H9 (cell line): ENCODE measurements at regions not wholly inside any gene's neighbourhood (a gene's known extent, or its start where the extent isn't known, plus 50 kb on each side); places are given as distances from the start of the nearest gene placed in this dataset.

ENCODE experiments used
- DNase-seq: peaks from one replicate; pipeline ENCODE4 v3.0.0-alpha.2; 2017
- H2AFZ ChIP-seq: one replicate; pipeline ENCODE4 v1.6.1; 2013; ENCODE audit warnings: mild to moderate bottlenecking, low read length, control low read depth, moderate library complexity
- H2AK5ac ChIP-seq: 2 replicates; pipeline ENCODE4 v1.6.1; 2013; ENCODE audit warnings: low read length, control low read depth, mixed read lengths; ENCODE audit not compliant: insufficient read length
- H2BK120ac ChIP-seq: one replicate; pipeline ENCODE4 v1.6.1; 2013; ENCODE audit warnings: low read depth, mild to moderate bottlenecking, low read length, control low read depth, inconsistent platforms; ENCODE audit not compliant: poor library complexity, severe bottlenecking
- H2BK12ac ChIP-seq: 2 replicates; pipeline ENCODE4 v1.6.1; 2013; ENCODE audit warnings: low read length, control low read depth, mixed read lengths, low read depth; ENCODE audit not compliant: insufficient read length
- H2BK15ac ChIP-seq: 2 replicates; pipeline ENCODE4 v1.6.1; 2013; ENCODE audit warnings: low read depth, low read length, control low read depth
- H2BK20ac ChIP-seq: one replicate; pipeline ENCODE4 v1.6.1; 2013; ENCODE audit warnings: low read depth, mild to moderate bottlenecking, low read length, control low read depth, inconsistent platforms; ENCODE audit not compliant: poor library complexity, severe bottlenecking
- H2BK5ac ChIP-seq: 2 replicates; pipeline ENCODE4 v1.6.1; 2013; ENCODE audit warnings: low read length, control low read depth, mixed read lengths; ENCODE audit not compliant: insufficient read length
- H3K14ac ChIP-seq: 2 replicates; pipeline ENCODE4 v1.6.1; 2013; ENCODE audit warnings: low read length, control low read depth; ENCODE audit not compliant: insufficient read depth
- H3K18ac ChIP-seq: 2 replicates; pipeline ENCODE4 v1.6.1; 2013; ENCODE audit warnings: low read depth, mild to moderate bottlenecking, mixed read lengths, low read length, control low read depth; ENCODE audit not compliant: insufficient read length
- H3K23ac ChIP-seq: 2 replicates; pipeline ENCODE4 v1.6.1; 2013; ENCODE audit warnings: low read length, control low read depth, mixed read lengths, low read depth; ENCODE audit not compliant: insufficient read length
- H3K23me2 ChIP-seq: 2 replicates; pipeline ENCODE4 v1.6.1; 2013; ENCODE audit warnings: low read depth, mild to moderate bottlenecking, mixed read lengths, low read length, control low read depth; ENCODE audit not compliant: insufficient read length, poor library complexity, severe bottlenecking
- H3K27ac ChIP-seq: 2 replicates; pipeline ENCODE4 v1.5.1; 2013; ENCODE audit warnings: low read length, control low read depth, mixed read lengths, low read depth; ENCODE audit not compliant: insufficient read length
- H3K27me3 ChIP-seq: 2 replicates; pipeline ENCODE4 v1.6.1; 2013; ENCODE audit warnings: low read length, control low read depth, inconsistent platforms; ENCODE audit not compliant: insufficient read depth
- H3K4ac ChIP-seq: 2 replicates; pipeline ENCODE4 v1.6.1; 2013; ENCODE audit warnings: low read depth, mild to moderate bottlenecking, control low read depth, inconsistent platforms, low read length, moderate library complexity
- H3K4me1 ChIP-seq: 2 replicates; pipeline ENCODE4 v1.6.1; 2013; ENCODE audit warnings: low read length, control low read depth, inconsistent platforms; ENCODE audit not compliant: insufficient read depth
- H3K4me2 ChIP-seq: 2 replicates; pipeline ENCODE4 v1.6.1; 2013; ENCODE audit warnings: low read length, control low read depth, mixed read lengths; ENCODE audit not compliant: insufficient read length, insufficient read depth
- H3K56ac ChIP-seq: 2 replicates; pipeline ENCODE4 v1.6.1; 2013; ENCODE audit warnings: low read depth, mild to moderate bottlenecking, mixed read lengths, low read length, control low read depth; ENCODE audit not compliant: insufficient read length
- H3K79me1 ChIP-seq: 2 replicates; pipeline ENCODE4 v1.6.1; 2013; ENCODE audit warnings: low read depth, mild to moderate bottlenecking, moderate library complexity, low read length, control low read depth, inconsistent platforms; ENCODE audit not compliant: insufficient read depth, poor library complexity, severe bottlenecking
- H3K79me2 ChIP-seq: 2 replicates; pipeline ENCODE4 v1.6.1; 2013; ENCODE audit warnings: low read length, control low read depth, inconsistent platforms; ENCODE audit not compliant: insufficient read depth
- H3K9ac ChIP-seq: 2 replicates; pipeline ENCODE4 v1.6.1; 2013; ENCODE audit warnings: low read length, control low read depth, mixed read lengths; ENCODE audit not compliant: insufficient read length; ENCODE audit errors: extremely low read depth
- H3K9me3 ChIP-seq: one replicate; pipeline ENCODE4 v1.6.1; 2013; ENCODE audit warnings: low read depth, low read length, inconsistent platforms; ENCODE audit not compliant: control insufficient read depth
- H3T11ph ChIP-seq: one replicate; pipeline ENCODE4 v1.6.1; 2013; ENCODE audit warnings: mild to moderate bottlenecking, low read length, control low read depth, inconsistent platforms
- H4K20me1 ChIP-seq: one replicate; pipeline ENCODE4 v1.6.1; 2013; ENCODE audit not compliant: control insufficient read depth, insufficient read length, insufficient read depth
- H4K5ac ChIP-seq: 2 replicates; pipeline ENCODE4 v1.6.1; 2013; ENCODE audit warnings: low read depth, mild to moderate bottlenecking, mixed read lengths, low read length, control low read depth; ENCODE audit not compliant: insufficient read length
- H4K8ac ChIP-seq: replicated peaks from 2 replicates; pipeline ENCODE4 v1.6.1; 2013; ENCODE audit warnings: low read length, control low read depth, mixed read lengths, low read depth; ENCODE audit not compliant: insufficient read length
- H4K91ac ChIP-seq: 2 replicates; pipeline ENCODE4 v1.6.1; 2013; ENCODE audit warnings: low read depth, mild to moderate bottlenecking, moderate library complexity, mixed read lengths, low read length, control low read depth; ENCODE audit not compliant: insufficient read length
- H3K27ac Mint-ChIP-seq, 3 experiments: 2 replicates in 2 of 3; 3 replicates in 1 of 3; pipeline ENCODE4 v1.8.0; 2020 to 2021; ENCODE audit warnings: mixed read lengths in 3 of 3, mild to moderate bottlenecking in 1 of 3, moderate library complexity in 1 of 3
- H3K27me3 Mint-ChIP-seq: 2 replicates; pipeline ENCODE4 v1.8.0; 2021; ENCODE audit warnings: low read depth, mild to moderate bottlenecking, moderate library complexity, mixed read lengths
- H3K36me3 Mint-ChIP-seq, 3 experiments: 2 replicates in 2 of 3; 3 replicates in 1 of 3; pipeline ENCODE4 v1.8.0; 2020 to 2021; ENCODE audit warnings: low read depth in 3 of 3, mixed read lengths in 3 of 3; ENCODE audit not compliant: insufficient read depth in 1 of 3
- H3K4me1 Mint-ChIP-seq, 2 experiments: 2 replicates each; pipeline ENCODE4 v1.8.0; 2020; ENCODE audit warnings: mixed read lengths in 2 of 2
- H3K4me3 Mint-ChIP-seq, 2 experiments: 2 replicates in 1 of 2; 3 replicates in 1 of 2; pipeline ENCODE4 v1.8.0; 2020 to 2021; ENCODE audit warnings: mild to moderate bottlenecking in 2 of 2, mixed read lengths in 2 of 2, moderate library complexity in 1 of 2
- H3K9me3 Mint-ChIP-seq, 2 experiments: 2 replicates in 1 of 2; 3 replicates in 1 of 2; pipeline ENCODE4 v1.8.0; 2020; ENCODE audit warnings: mild to moderate bottlenecking in 2 of 2, mixed read lengths in 2 of 2, moderate library complexity in 1 of 2
- WGBS: extraction: QIAGEN DNeasy Blood & Tissue Kit; methylation state at CpG from one replicate; pipeline ENCODE4 v1.1.7; 2013; ENCODE audit warnings: missing lambda C conversion rate, low lambda C conversion rate, mixed read lengths; ENCODE audit not compliant: insufficient read length; ENCODE audit errors: extremely low coverage; 5-methylcytosine and 5-hydroxymethylcytosine counted together
- TF ChIP-seq, protein P1 (sequence below): fragments of 200-600 bp; sonication (generic); conservative IDR thresholded peaks from 3 replicates; pipeline ENCODE4 v1.8.0; 2021; ENCODE audit warnings: antibody characterized with exemption, mild to moderate bottlenecking

DNA sequence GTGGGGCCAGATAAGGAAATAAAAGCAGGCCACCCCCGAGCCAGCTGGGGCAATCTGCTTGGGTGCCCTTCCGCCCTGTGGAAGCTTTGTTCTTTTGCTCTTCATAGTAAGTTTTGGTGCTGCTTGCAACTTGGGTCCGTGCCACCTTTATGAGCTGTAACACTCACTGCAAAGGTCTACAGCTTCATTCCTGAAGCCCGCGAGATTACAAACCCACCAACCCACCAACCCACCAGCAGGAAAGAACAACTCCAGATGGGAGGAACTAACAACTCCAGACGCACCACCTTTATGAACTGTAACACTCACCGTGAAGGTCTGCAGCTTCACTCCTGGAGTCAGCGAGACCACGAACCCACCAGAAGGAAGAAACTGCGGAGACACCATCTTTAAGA lies 84.2 kb upstream of the ARRDC4 start:
- Histone ChIP-seq H3K23me2 (no peaks in the 10 kb centered on the region), H3K79me2 (no peaks in the 10 kb centered on the region), H2BK5ac (no peak overlapping the region), H4K5ac (no peak overlapping the region), H3K4me2 (no peak overlapping the region), H4K8ac (no peak overlapping the region), H3K18ac (no peak overlapping the region), H3K27ac (no peak overlapping the region), H2BK120ac (no peak overlapping the region), H2BK15ac (no peak overlapping the region), H4K20me1 (no peaks in the 10 kb centered on the region), H3T11ph (no peak overlapping the region), H3K56ac (no peak overlapping the region), H3K9me3 (no peaks in the 10 kb centered on the region), H2AK5ac (no peak overlapping the region), H3K14ac (no peak overlapping the region), H3K27me3 (no peaks in the 10 kb centered on the region), H4K91ac (no peak overlapping the region), H3K79me1 (no peaks in the 10 kb centered on the region), H2BK12ac (no peak overlapping the region), H3K9ac (no peak overlapping the region), H2BK20ac (no peak overlapping the region), H2AFZ (no peak overlapping the region), H3K4ac (no peak overlapping the region), H3K4me1 (no peaks in the 10 kb centered on the region), H3K23ac (no peak overlapping the region)
- H3K4me1 Mint-ChIP-seq: no peaks in the 10 kb centered on the region; a peak in 1 of 4 replicates
- no peak overlapping the region for H3K4me3 Mint-ChIP-seq
- peaks cover 7 to 8% of the 10 kb centered on the region in 2 experiments; a peak in 4 of 5 replicates for H3K9me3 Mint-ChIP-seq
- WGBS: no CpG with 5 or more reads among the region's 10 CpGs
- TF ChIP-seq, protein P1, sequence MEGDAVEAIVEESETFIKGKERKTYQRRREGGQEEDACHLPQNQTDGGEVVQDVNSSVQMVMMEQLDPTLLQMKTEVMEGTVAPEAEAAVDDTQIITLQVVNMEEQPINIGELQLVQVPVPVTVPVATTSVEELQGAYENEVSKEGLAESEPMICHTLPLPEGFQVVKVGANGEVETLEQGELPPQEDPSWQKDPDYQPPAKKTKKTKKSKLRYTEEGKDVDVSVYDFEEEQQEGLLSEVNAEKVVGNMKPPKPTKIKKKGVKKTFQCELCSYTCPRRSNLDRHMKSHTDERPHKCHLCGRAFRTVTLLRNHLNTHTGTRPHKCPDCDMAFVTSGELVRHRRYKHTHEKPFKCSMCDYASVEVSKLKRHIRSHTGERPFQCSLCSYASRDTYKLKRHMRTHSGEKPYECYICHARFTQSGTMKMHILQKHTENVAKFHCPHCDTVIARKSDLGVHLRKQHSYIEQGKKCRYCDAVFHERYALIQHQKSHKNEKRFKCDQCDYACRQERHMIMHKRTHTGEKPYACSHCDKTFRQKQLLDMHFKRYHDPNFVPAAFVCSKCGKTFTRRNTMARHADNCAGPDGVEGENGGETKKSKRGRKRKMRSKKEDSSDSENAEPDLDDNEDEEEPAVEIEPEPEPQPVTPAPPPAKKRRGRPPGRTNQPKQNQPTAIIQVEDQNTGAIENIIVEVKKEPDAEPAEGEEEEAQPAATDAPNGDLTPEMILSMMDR: no peak
- H3K27me3 Mint-ChIP-seq: no peaks in the 10 kb centered on the region; the same call in 1 of the 2 replicates
- DNase-seq: no peak
- H3K36me3 Mint-ChIP-seq: peaks cover 0 to 6% (median 2%) of the 10 kb centered on the region in 3 experiments; a peak in 3 of 7 replicates
- H3K27ac Mint-ChIP-seq: no peak overlapping the region
